A549 (cell line): ENCODE measurements at regions not wholly inside any gene's neighbourhood (a gene's known extent, or its start where the extent isn't known, plus 50 kb on each side); places are given as distances from the start of the nearest gene placed in this dataset.

ENCODE experiments used
- ATAC-seq, 2 experiments: fragments of 200-7000 bp in 1 of 2; fragments of >200 bp in 1 of 2; cut with Nextera tagmentation in 1 of 2; cut with Tn5 transposase in 1 of 2; 3 replicates each; pipeline versions ENCODE4 v1.8.0 to v1.9.1; 2018 to 2020; ENCODE audit warnings: mild to moderate bottlenecking in 1 of 2, moderate library complexity in 1 of 2
- CTCF ChIA-PET: fragments of 300-600 bp; sonication (Branson Sonifier 250); formaldehyde crosslinking; extraction: SDS; loops from one replicate; lab custom pipeline; 2021; ENCODE audit warnings: antibody characterized with exemption, inconsistent platforms; lab: Yijun Ruan, JAX
- POLR2A ChIA-PET: fragments of 350-600 bp; formaldehyde crosslinking; extraction: SDS; loops from one replicate; lab custom pipeline; 2021; ENCODE audit warnings: antibody characterized with exemption, inconsistent platforms; lab: Yijun Ruan, JAX
- DNase-seq, 2 experiments: peaks; one replicate each; pipeline versions ENCODE4 v3.0.0 to v3.0.0-alpha.2; 2011 to 2016; ENCODE audit warnings: low read depth in 1 of 2, low spot score in 1 of 2
- FAIRE-seq: peaks from 2 replicates; lab custom pipeline; 2011; peaks lifted over from hg19 to GRCh38; lab: Jason Lieb, UNC
- H3K27ac ChIP-seq, 2 experiments: fragments of >200 bp; sonication (Bioruptor Twin); formaldehyde crosslinking; 3 replicates each; pipeline ENCODE4 v1.5.1; 2016 to 2017
- H3K4me1 ChIP-seq: fragments of >200 bp; sonication (Bioruptor Twin); formaldehyde crosslinking; 3 replicates; pipeline ENCODE4 v1.6.1; 2016
- H3K4me2 ChIP-seq: fragments of >200 bp; sonication (Bioruptor Twin); formaldehyde crosslinking; 3 replicates; pipeline ENCODE4 v1.6.1; 2016
- H3K4me3 ChIP-seq: fragments of >200 bp; sonication (Bioruptor Twin); formaldehyde crosslinking; 3 replicates; pipeline ENCODE4 v1.5.1; 2016
- H3K9me3 ChIP-seq: fragments of >200 bp; sonication (Bioruptor Twin); formaldehyde crosslinking; 3 replicates; pipeline ENCODE4 v1.6.1; 2016
- BHLHE40 ChIP-seq: IDR thresholded peaks from 2 replicates; pipeline ENCODE4 v1.6.1; 2012; ENCODE audit warnings: low read depth, low read length, inconsistent platforms
- CBX8 ChIP-seq: fragments of 200-600 bp; sonication (generic); IDR thresholded peaks from 2 replicates; pipeline ENCODE4 v1.6.1; 2016
- CTCF ChIP-seq: fragments of >200 bp; sonication (Bioruptor Twin); formaldehyde crosslinking; IDR thresholded peaks from 3 replicates; pipeline ENCODE4 v1.5.1; 2016
- FOSB ChIP-seq: fragments of 250-450 bp; sonication (Bioruptor Pico); IDR thresholded peaks from 2 replicates; pipeline ENCODE4 v1.5.0; 2020; ENCODE audit warnings: mild to moderate bottlenecking, moderate library complexity
- GATA3 ChIP-seq: IDR thresholded peaks from 2 replicates; pipeline ENCODE4 v1.6.1; 2012; ENCODE audit warnings: borderline replicate concordance
- HDAC2 ChIP-seq: fragments of 200-600 bp; sonication (generic); IDR thresholded peaks from 2 replicates; pipeline ENCODE4 v1.6.1; 2016
- HMGXB4 ChIP-seq: fragments of 250-450 bp; sonication (Bioruptor Pico); IDR thresholded peaks from 2 replicates; pipeline ENCODE4 v1.5.0; 2021; ENCODE audit warnings: mild to moderate bottlenecking, moderate library complexity, borderline replicate concordance
- JUNB ChIP-seq: fragments of >200 bp; sonication (Bioruptor Twin); formaldehyde crosslinking; IDR thresholded peaks from 2 replicates; pipeline ENCODE4 v1.6.1; 2016
- KDM1A ChIP-seq: fragments of 200-600 bp; sonication (generic); IDR thresholded peaks from 2 replicates; pipeline ENCODE4 v1.6.1; 2016; ENCODE audit warnings: low read depth, mild to moderate bottlenecking
- MAZ ChIP-seq: fragments of 150-350 bp; IDR thresholded peaks from 2 replicates; pipeline ENCODE4 v1.6.1; 2014; ENCODE audit warnings: antibody characterized with exemption, low read depth, low read length, borderline replicate concordance
- PBX3 ChIP-seq: IDR thresholded peaks from 2 replicates; pipeline ENCODE4 v1.6.1; 2012
- PHF8 ChIP-seq: fragments of 200-600 bp; sonication (generic); IDR thresholded peaks from 2 replicates; pipeline ENCODE4 v1.6.1; 2016; ENCODE audit warnings: low read depth, mild to moderate bottlenecking, antibody characterized with exemption, moderate library complexity, borderline replicate concordance
- POLR2A ChIP-seq: IDR thresholded peaks from 2 replicates; pipeline ENCODE4 v1.6.1; 2012; ENCODE audit warnings: mild to moderate bottlenecking, low read length
- RAD21 ChIP-seq, 2 experiments: fragments of >200 bp in 1 of 2; sonication (Bioruptor Twin) in 1 of 2; formaldehyde crosslinking in 1 of 2; IDR thresholded peaks in 1 of 2; conservative IDR thresholded peaks in 1 of 2; 2 replicates in 1 of 2; 3 replicates in 1 of 2; pipeline ENCODE4 v1.6.1; 2012 to 2018; ENCODE audit warnings: inconsistent platforms in 1 of 2
- REST ChIP-seq: fragments of 200-600 bp; sonication (generic); IDR thresholded peaks from 2 replicates; pipeline ENCODE4 v1.6.1; 2016; ENCODE audit warnings: antibody characterized with exemption, mild to moderate bottlenecking, moderate library complexity
- RNF2 ChIP-seq: fragments of 200-600 bp; sonication (generic); IDR thresholded peaks from 2 replicates; pipeline ENCODE4 v1.6.1; 2016; ENCODE audit warnings: low read depth, mild to moderate bottlenecking, antibody characterized with exemption, moderate library complexity, borderline replicate concordance
- SMC3 ChIP-seq: fragments of >200 bp; sonication (Bioruptor Twin); formaldehyde crosslinking; IDR thresholded peaks from 3 replicates; pipeline ENCODE4 v1.6.1; 2018; ENCODE audit warnings: inconsistent platforms
- ZFP36 ChIP-seq: fragments of 450-650 bp; IDR thresholded peaks from 2 replicates; pipeline ENCODE4 v1.6.1; 2014; ENCODE audit warnings: borderline replicate concordance; ENCODE audit not compliant: partially characterized antibody
- WGBS: methylation state at CpG from one replicate; pipeline ENCODE4 v1.1.6; 2017; ENCODE audit errors: missing lambda C conversion rate; 5-methylcytosine and 5-hydroxymethylcytosine counted together

- TF ChIP-seq RNF2 = no peak
These were observed 61.9 kb upstream of the CIBAR2 start (continued) for GRCh38 chr16:85173981-85174751.

- no peak for ATAC-seq
- POLR2A ChIA-PET = no interaction called here
- TF ChIP-seq PHF8 (no peak), ZFP36 (peak; percentile 2)
- TF ChIP-seq, all 56 proteins: peak for 1
- WGBS = 89% methylated on average over 19 of the region's 26 CpGs
- DNase-seq (no peak), FAIRE-seq (no peak)
- Histone ChIP-seq H3K9me3 (no peaks in the 10 kb centered on the region), H3K4me2 (peak overlapping the region; percentile 85), H3K27ac (peak overlapping the region; percentile 76 to 87), H3K4me1 (peaks cover 39% of the 10 kb centered on the region), H3K4me3 (no peak overlapping the region)
- CTCF ChIA-PET = interaction anchor here (0.6 to 3.9 kb wide), 13 partner anchors 10 to 548 kb away, joined by 3 to 18 read pairs (median 4); no protein-coding TSS in a partner anchor
These were observed 62.8 kb upstream of the CIBAR2 start for GRCh38 chr16:85174871-85175723.

- POLR2A ChIA-PET = no interaction called here
- Histone ChIP-seq H3K27ac (peak overlapping the region in 1 of 2 experiments; percentile 21; a peak in 1 of 6 replicates), H3K4me3 (no peak overlapping the region), H3K4me2 (no peak overlapping the region), H3K9me3 (no peaks in the 10 kb centered on the region), H3K4me1 (peaks cover 36% of the 10 kb centered on the region)
- FAIRE-seq = no peak
- ATAC-seq = no peak
- CTCF ChIA-PET = interaction anchor here (1.1 to 3.9 kb wide), 10 partner anchors 10 to 250 kb away, joined by 3 to 18 read pairs (median 4); no protein-coding TSS in a partner anchor
- no peak for TF ChIP-seq JUNB
- TF ChIP-seq SMC3 = no peak
- no peak for TF ChIP-seq REST
- TF ChIP-seq PBX3 = no peak
- TF ChIP-seq RNF2 = no peak
- TF ChIP-seq GATA3 = no peak
- TF ChIP-seq POLR2A = no peak
- no peak for TF ChIP-seq ZFP36
- WGBS = 86% methylated on average over 10 of the region's 10 CpGs
- DNase-seq = no peak
These were observed 63.5 kb upstream of the CIBAR2 start for GRCh38 chr16:85175724-85176233.

- Histone ChIP-seq H3K4me2 (no peak overlapping the region), H3K4me3 (no peak overlapping the region), H3K27ac (no peak overlapping the region; a peak in 1 of 6 replicates), H3K9me3 (no peaks in the 10 kb centered on the region), H3K4me1 (peaks cover 36% of the 10 kb centered on the region)
- ChIA-PET POLR2A (no interaction called here), CTCF (interaction anchor here (1.1 to 3.9 kb wide), 8 partner anchors 14 to 251 kb away, joined by 3 to 18 read pairs (median 4); no protein-coding TSS in a partner anchor)
- no peak for DNase-seq
- FAIRE-seq = no peak
- WGBS = 87% methylated on average over 26 of the region's 26 CpGs
- ATAC-seq = no peak
- TF ChIP-seq KDM1A (no peak), RAD21 (conservative IDR thresholded peaks at IDR 0.05 in 1 of 2, IDR thresholded peaks at IDR 0.05 in 1 of 2) (no peak), ZFP36 (no peak), HDAC2 (no peak), FOSB (CRISPR knock-in tag) (no peak), CTCF (no peak), BHLHE40 (no peak), RNF2 (no peak), HMGXB4 (no peak), CBX8 (no peak), MAZ (no peak)
These were observed 64.5 kb upstream of the CIBAR2 start for GRCh38 chr16:85176541-85177447.
